Large intestine (tissue), 3 donors: ENCODE measurements at regions not wholly inside any gene's neighbourhood (a gene's known extent, or its start where the extent isn't known, plus 50 kb on each side); places are given as distances from the start of the nearest gene placed in this dataset.

Experiments
- DNase-seq, 2 donors: peaks; one replicate each; pipeline versions ENCODE4 v3.0.0 to v3.0.0-alpha.2; 2013
- H3K27ac ChIP-seq: one replicate; pipeline ENCODE4 v1.5.1; 2013; ENCODE audit warnings: low read length
- H3K27me3 ChIP-seq: 2 replicates; pipeline ENCODE4 v1.6.1; 2013; ENCODE audit warnings: low read length; ENCODE audit not compliant: control insufficient read depth, insufficient read depth
- H3K36me3 ChIP-seq: 2 replicates; pipeline ENCODE4 v1.6.1; 2013; ENCODE audit warnings: low read length; ENCODE audit not compliant: control insufficient read depth, insufficient read depth
- H3K4me1 ChIP-seq: one replicate; pipeline ENCODE4 v1.6.1; 2013; ENCODE audit warnings: low read length; ENCODE audit not compliant: control insufficient read depth, insufficient read depth
- H3K4me3 ChIP-seq: one replicate; pipeline ENCODE4 v1.5.1; 2013; ENCODE audit warnings: low read length
- H3K9me3 ChIP-seq: one replicate; pipeline ENCODE4 v1.6.1; 2013; ENCODE audit warnings: mild to moderate bottlenecking, low read depth, low read length, moderate library complexity; ENCODE audit not compliant: control insufficient read depth
- WGBS: methylation state at CpG from one replicate; pipeline ENCODE4 v1.1.5; 2013; ENCODE audit warnings: low lambda C conversion rate; ENCODE audit not compliant: insufficient coverage; 5-methylcytosine and 5-hydroxymethylcytosine counted together

DNA sequence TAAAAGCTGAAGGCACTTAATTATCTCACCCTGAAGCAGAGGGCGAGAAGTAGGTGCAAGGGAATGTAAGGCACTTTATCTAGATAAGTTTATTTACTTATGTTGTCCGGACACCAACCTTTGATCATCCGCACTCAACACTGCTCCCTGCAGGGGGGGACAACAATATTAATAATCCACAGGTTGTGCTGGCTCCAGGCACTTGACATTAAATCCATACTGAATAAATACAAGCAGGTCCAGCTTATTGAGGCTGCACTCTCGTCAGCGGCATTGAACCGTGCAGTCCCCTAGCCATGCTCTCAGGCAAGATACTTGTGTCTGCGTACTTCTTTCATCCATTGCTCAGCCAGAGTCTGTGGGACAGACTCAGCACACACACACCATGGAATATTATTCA, 374.5 kb upstream of the NBEA start:
- H3K27ac ChIP-seq: no peak overlapping the region
- H3K9me3 ChIP-seq: no peaks in the 10 kb centered on the region
- H3K36me3 ChIP-seq: no peaks in the 10 kb centered on the region
- peak in 1 of 2 donors; percentile 8 for DNase-seq
- WGBS: no CpG with 5 or more reads among the region's 7 CpGs
- H3K27me3 ChIP-seq: no peaks in the 10 kb centered on the region
- no peaks in the 10 kb centered on the region for H3K4me1 ChIP-seq
- no peak overlapping the region for H3K4me3 ChIP-seq

DNA sequence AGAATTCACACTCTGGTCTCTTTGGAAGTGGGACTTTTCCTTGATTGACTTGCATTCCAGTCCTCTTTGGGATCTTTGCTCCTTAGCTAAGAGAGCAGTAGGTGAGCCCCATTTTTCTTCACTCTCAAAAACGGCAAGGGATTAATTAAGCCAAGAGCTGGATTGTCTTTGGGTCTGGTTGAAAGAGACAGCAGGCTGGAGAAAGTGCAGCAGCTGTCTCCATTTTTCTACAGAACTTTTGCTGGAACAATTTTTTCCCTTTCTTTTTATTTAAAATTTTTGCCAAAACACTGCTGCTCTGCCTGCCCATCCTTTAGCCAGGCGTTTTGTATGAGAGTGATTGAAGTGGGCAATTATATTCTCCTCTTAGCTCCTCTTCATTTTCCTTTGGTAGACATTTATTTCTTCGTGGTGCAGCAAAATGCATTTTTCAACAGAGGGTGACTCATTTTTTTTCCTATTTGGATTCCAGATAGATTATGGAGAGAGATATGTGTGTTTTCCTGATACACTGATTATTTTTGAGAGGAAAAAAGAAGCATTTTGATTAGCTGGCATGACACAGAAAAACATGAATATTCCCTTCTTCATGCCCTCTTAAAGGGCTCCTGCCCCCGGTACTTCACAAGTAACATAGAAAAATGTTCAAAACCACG, 371.2 kb upstream of the NBEA start:
- no peak for DNase-seq
- Histone ChIP-seq H3K4me3 (no peak overlapping the region), H3K9me3 (no peaks in the 10 kb centered on the region), H3K36me3 (no peaks in the 10 kb centered on the region), H3K4me1 (no peaks in the 10 kb centered on the region), H3K27me3 (no peaks in the 10 kb centered on the region), H3K27ac (no peak overlapping the region)
- WGBS: 65% methylated on average over 2 of the region's 5 CpGs

DNA sequence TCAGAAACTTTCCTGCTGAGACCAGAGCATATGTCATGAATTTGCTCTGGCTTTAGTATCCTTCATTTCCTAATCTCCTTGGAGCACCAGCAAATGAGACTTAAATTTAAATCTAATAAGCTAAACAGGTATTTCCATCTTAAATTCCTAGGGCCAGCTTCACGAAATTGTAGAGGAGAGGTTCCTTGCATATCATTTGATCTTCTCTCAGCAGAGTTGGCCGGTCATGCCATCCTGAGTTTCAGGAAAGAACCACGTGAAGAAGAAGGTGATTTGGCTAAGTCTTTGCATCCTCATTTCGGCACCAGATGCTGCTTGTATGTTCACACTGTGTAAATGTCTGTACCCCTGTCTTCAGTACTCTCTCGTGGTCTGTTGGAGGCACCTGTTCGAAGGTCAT, 370.4 kb upstream of the NBEA start:
- DNase-seq: no peak
- WGBS: no CpG with 5 or more reads among the region's 6 CpGs
- H3K27ac ChIP-seq: no peak overlapping the region
- no peak overlapping the region for H3K4me3 ChIP-seq
- H3K36me3 ChIP-seq: no peaks in the 10 kb centered on the region
- H3K27me3 ChIP-seq: no peaks in the 10 kb centered on the region
- H3K4me1 ChIP-seq: no peaks in the 10 kb centered on the region
- no peaks in the 10 kb centered on the region for H3K9me3 ChIP-seq

DNA sequence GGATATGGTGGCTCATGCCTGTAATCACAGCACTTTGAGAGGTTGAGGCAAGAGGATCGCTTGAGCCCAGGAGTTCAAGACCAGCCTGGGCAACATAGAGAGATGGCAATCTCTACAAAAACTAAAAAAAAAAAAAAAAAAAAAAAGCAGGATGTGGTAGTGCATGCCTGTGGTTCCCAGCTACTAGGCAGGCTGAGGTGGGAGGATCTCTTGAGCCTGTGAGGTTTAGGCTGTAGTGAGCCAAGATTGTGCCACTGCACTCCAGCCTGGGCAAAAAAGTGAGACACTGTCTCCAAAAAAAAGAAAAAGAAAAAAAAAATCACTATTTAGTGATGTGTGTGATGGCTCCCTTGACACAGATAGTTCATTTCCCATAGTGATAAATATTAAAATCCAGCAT, 365.0 kb upstream of the NBEA start:
- WGBS: no CpG with 5 or more reads among the region's 1 CpG
- DNase-seq: no peak
- H3K4me3 ChIP-seq: no peak overlapping the region
- no peaks in the 10 kb centered on the region for H3K4me1 ChIP-seq
- no peak overlapping the region for H3K27ac ChIP-seq
- H3K36me3 ChIP-seq: no peaks in the 10 kb centered on the region
- H3K27me3 ChIP-seq: no peaks in the 10 kb centered on the region
- no peaks in the 10 kb centered on the region for H3K9me3 ChIP-seq

DNA sequence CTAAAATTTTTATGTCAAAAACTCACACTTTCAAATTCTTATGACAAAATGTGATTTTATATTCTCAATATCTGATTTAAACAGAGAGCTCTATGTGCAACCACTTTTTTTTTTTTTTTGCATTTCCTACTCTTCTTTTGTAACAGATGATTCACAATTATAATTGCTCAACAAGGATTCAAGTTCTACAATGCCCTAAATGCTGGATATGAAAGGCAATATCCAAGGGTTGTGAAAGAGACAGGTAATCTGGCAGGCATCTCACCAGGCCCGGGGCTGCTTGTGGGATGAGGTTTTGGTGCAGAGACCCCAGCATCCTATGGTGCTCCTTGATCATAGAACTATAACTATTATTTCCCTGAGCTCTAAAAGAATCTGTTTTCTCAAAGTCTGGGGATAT, 363.6 kb upstream of the NBEA start:
- Histone ChIP-seq H3K4me3 (no peak overlapping the region), H3K27me3 (no peaks in the 10 kb centered on the region), H3K27ac (no peak overlapping the region), H3K36me3 (no peaks in the 10 kb centered on the region), H3K4me1 (no peaks in the 10 kb centered on the region), H3K9me3 (no peaks in the 10 kb centered on the region)
- WGBS: no CpG with 5 or more reads among the region's 1 CpG
- DNase-seq: no peak

DNA sequence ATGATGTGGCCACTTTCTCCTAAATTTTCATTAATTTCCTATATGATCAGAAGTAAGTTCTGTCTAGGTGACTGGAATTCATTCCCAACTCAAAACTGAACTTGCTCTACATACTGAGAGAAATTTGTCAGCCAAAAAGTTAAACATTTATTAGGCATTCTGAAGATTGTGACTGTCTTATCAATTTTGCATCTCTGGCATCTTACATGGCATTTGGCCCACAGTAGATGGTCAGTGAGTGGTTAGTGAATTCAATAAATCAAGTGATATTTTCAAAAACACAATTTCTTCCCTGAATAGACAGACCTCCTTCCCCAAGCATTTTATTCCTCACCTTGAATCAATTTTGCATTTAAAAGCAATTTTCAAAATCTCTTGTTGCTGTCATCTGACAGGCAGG, 363.2 kb upstream of the NBEA start:
- DNase-seq: no peak
- no peaks in the 10 kb centered on the region for H3K27me3 ChIP-seq
- H3K4me1 ChIP-seq: no peaks in the 10 kb centered on the region
- no peak overlapping the region for H3K4me3 ChIP-seq
- H3K36me3 ChIP-seq: no peaks in the 10 kb centered on the region
- H3K9me3 ChIP-seq: no peaks in the 10 kb centered on the region
- H3K27ac ChIP-seq: no peak overlapping the region

DNA sequence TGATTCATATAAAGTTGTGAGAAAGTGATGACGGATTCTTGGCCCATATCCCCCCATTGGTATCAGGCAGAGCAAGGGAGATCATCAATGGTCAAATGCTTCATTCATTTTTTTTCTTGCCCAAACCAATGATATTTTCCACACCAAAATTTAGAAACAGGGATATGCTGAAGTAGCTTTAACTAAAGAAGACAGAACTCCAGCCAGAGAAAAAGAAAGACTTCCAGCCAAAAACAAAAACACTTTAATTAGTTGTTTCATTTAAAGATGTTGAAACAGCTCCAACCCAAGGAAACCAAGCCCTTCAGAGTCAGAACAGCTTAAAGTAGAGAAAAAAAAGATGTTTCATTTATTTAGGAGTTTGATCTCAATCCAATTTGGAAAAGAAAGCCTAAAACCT, 358.9 kb upstream of the NBEA start:
- no peak for DNase-seq
- WGBS: 100% methylated on average over 1 of the region's 1 CpG

DNA sequence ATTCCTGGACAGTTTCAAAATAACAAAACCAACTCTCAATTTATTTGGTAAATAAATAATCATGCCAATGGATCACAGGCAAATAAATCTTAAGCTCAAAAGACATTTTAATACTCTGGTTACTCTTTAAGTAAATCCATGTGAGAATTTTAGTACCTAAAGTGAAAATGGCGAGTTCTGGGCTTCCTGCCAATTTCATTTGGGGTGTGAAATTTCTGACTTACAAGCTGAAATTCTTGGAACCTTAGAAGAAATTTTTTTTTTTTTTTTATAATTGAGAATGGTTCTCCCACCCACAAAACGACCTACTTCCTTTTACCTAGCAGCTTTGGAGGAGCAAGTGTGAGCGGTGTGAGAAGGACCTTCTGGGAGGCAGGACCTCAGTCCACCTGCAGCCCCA, 354.5 kb upstream of the NBEA start:
- WGBS: no CpG with 5 or more reads among the region's 3 CpGs
- DNase-seq: no peak
- Histone ChIP-seq H3K9me3 (no peaks in the 10 kb centered on the region), H3K36me3 (no peaks in the 10 kb centered on the region), H3K4me1 (no peaks in the 10 kb centered on the region), H3K27me3 (no peaks in the 10 kb centered on the region), H3K4me3 (no peak overlapping the region), H3K27ac (no peak overlapping the region)

More for the DNA sequence above, 358.9 kb upstream of the NBEA start:
- Histone ChIP-seq H3K27me3 (no peaks in the 10 kb centered on the region), H3K36me3 (no peaks in the 10 kb centered on the region), H3K4me1 (no peaks in the 10 kb centered on the region), H3K9me3 (no peaks in the 10 kb centered on the region), H3K27ac (no peak overlapping the region), H3K4me3 (no peak overlapping the region)

DNA sequence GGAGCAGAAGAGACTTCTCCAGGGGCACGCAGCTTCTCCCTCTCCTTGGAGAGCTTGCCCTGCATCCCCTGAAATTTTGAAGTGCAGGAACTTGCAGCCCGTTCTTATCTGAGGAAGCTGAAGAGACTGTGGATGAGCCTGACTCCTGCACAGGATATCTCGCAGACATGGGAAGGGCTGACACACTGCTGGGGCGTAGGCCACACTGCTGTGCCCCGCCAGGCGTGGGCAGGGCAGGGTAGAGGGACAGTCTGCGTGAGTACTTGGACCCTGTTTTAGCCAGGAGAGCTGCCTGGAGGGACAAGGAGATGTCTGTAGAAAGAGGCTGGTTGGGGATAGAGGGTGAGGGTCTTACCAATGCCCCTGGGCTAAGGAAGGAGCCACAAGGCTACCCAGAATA, 353.7 kb upstream of the NBEA start:
- no peaks in the 10 kb centered on the region for H3K4me1 ChIP-seq
- no peaks in the 10 kb centered on the region for H3K36me3 ChIP-seq
- H3K9me3 ChIP-seq: no peaks in the 10 kb centered on the region
- H3K27me3 ChIP-seq: no peaks in the 10 kb centered on the region
- H3K27ac ChIP-seq: no peak overlapping the region
- DNase-seq: no peak
- no CpG with 5 or more reads among the region's 7 CpGs for WGBS
- no peak overlapping the region for H3K4me3 ChIP-seq

DNA sequence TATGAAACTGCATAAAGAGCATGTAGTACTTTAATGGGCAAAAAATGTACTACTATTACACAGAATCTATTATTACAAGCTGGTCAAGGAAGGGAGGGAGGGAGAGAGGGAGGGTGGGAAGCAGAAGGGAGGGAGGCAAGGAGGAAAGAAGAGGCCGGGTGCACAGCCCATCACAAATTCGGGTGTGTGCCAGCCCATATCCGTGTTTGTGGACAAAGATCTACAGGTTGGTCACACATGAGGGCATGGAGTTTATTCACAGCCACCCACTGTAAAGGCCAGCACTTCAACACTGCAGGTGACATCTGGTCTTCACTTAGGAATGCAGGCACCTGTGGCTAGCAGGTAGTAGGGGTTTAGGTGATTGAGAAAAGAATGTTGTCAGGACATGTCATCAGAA, 352.5 kb upstream of the NBEA start:
- no CpG with 5 or more reads among the region's 3 CpGs for WGBS

DNA sequence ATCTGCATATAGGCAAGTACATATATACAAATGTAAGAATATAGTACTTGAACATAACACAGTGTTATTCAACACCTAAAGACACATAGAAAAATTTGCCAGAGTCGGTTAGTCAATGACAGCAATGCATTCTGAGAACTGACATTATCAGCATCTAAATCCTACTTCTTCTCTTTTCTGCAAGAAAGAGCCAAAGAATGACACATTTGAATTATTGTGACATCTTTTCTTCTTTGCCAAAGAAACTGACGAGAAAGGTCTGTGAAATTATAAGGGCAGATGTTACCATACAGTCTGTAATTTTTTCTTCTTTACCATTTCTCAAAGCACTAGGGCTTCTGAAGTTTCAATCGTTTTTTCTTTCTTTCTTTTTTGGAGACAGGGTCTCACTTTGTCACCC, 350.9 kb upstream of the NBEA start:
- no peak overlapping the region for H3K4me3 ChIP-seq
- WGBS: 90% methylated on average over 2 of the region's 3 CpGs
- H3K27me3 ChIP-seq: no peaks in the 10 kb centered on the region
- no peaks in the 10 kb centered on the region for H3K36me3 ChIP-seq
- DNase-seq: no peak
- no peaks in the 10 kb centered on the region for H3K4me1 ChIP-seq
- no peak overlapping the region for H3K27ac ChIP-seq
- H3K9me3 ChIP-seq: no peaks in the 10 kb centered on the region

More for the DNA sequence above, 352.5 kb upstream of the NBEA start:
- H3K9me3 ChIP-seq: no peaks in the 10 kb centered on the region
- no peaks in the 10 kb centered on the region for H3K36me3 ChIP-seq
- H3K4me3 ChIP-seq: no peak overlapping the region
- H3K27me3 ChIP-seq: no peaks in the 10 kb centered on the region
- H3K4me1 ChIP-seq: no peaks in the 10 kb centered on the region
- no peak for DNase-seq
- no peak overlapping the region for H3K27ac ChIP-seq
